HG03469 (cell line): ENCODE measurements at regions not wholly inside any gene's neighbourhood (a gene's known extent, or its start where the extent isn't known, plus 50 kb on each side); places are given as distances from the start of the nearest gene placed in this dataset.

Source experiments
- ATAC-seq: cut with Tn5 transposase; IDR thresholded peaks from one replicate; pipeline ENCODE4 v1.9.1; 2021; ENCODE audit warnings: mild to moderate bottlenecking, moderate library complexity, moderate number of reproducible peaks; ENCODE audit not compliant: unreplicated experiment

- no peak for ATAC-seq
Measured at GRCh38 chr12:24724814-24725213, 224.1 kb downstream of the BCAT1 start.

- no peak for ATAC-seq
Measured at GRCh38 chr12:24723759-24724158, 225.1 kb downstream of the BCAT1 start.

- ATAC-seq, result no peak
Measured at GRCh38 chr12:24721191-24721590, 227.7 kb downstream of the BCAT1 start.

- peak; percentile 72 for ATAC-seq
Measured at GRCh38 chr12:24719293-24719721, 229.6 kb downstream of the BCAT1 start.

- no peak for ATAC-seq
Measured at GRCh38 chr12:24718617-24719016, 230.3 kb downstream of the BCAT1 start.

- ATAC-seq, result no peak
Measured at GRCh38 chr12:24714237-24714636, 234.7 kb downstream of the BCAT1 start.

- no peak for ATAC-seq
Measured at GRCh38 chr12:24711056-24712008, 237.6 kb downstream of the BCAT1 start.

- no peak for ATAC-seq
Measured at GRCh38 chr12:24709216-24709615, 239.7 kb downstream of the BCAT1 start.

- ATAC-seq, result no peak
Measured at GRCh38 chr12:24708718-24709117, 240.2 kb downstream of the BCAT1 start.

- no peak for ATAC-seq
Measured at GRCh38 chr12:24708043-24708442, 240.9 kb downstream of the BCAT1 start.

GRCh38 chr12:24707334-24707733, 241.6 kb downstream of the BCAT1 start:
- no peak for ATAC-seq

GRCh38 chr12:24705741-24706358, 243.1 kb downstream of the BCAT1 start:
- peak; percentile 99 for ATAC-seq

GRCh38 chr12:24705216-24705615, 243.7 kb downstream of the BCAT1 start:
- no peak for ATAC-seq

- ATAC-seq, result no peak
Measured at GRCh38 chr12:24701343-24701742, 247.6 kb downstream of the BCAT1 start.

- ATAC-seq, result no peak
Measured at GRCh38 chr12:24698972-24699371, 249.9 kb downstream of the BCAT1 start.

- ATAC-seq, result no peak
Measured at GRCh38 chr12:24697769-24698168, 251.1 kb downstream of the BCAT1 start.

- ATAC-seq, result no peak
Measured at GRCh38 chr12:24697295-24697694, 251.6 kb downstream of the BCAT1 start.

- no peak for ATAC-seq
Measured at GRCh38 chr12:24696800-24697199, 252.1 kb downstream of the BCAT1 start.

GRCh38 chr12:24695657-24696329, 253.1 kb downstream of the BCAT1 start:
- ATAC-seq, result no peak

GRCh38 chr12:24695103-24695502, 253.8 kb downstream of the BCAT1 start:
- no peak for ATAC-seq

- no peak for ATAC-seq
Measured at GRCh38 chr12:24688601-24689000, 260.3 kb downstream of the BCAT1 start.

GRCh38 chr12:24681570-24681969, 267.3 kb downstream of the BCAT1 start:
- no peak for ATAC-seq
